Testis (tissue), 2 donors: ENCODE measurements at regions not wholly inside any gene's neighbourhood (a gene's known extent, or its start where the extent isn't known, plus 50 kb on each side); places are given as distances from the start of the nearest gene placed in this dataset.

Source experiments
- POLR2A ChIP-seq: fragments of 450-650 bp; IDR thresholded peaks from one replicate; pipeline ENCODE4 v1.6.1; 2017; ENCODE audit warnings: antibody characterized with exemption, mild to moderate bottlenecking, moderate library complexity
- TF ChIP-seq, protein P1 (sequence below), 3 experiments: fragments of 450-650 bp in 2 of 3; fragments of 200-600 bp in 1 of 3; sonication (generic) in 1 of 3; IDR thresholded peaks; one replicate each; pipeline ENCODE4 v1.5.1; 2016 to 2019; ENCODE audit warnings: antibody characterized with exemption in 3 of 3, mild to moderate bottlenecking in 2 of 3, moderate library complexity in 1 of 3

DNA sequence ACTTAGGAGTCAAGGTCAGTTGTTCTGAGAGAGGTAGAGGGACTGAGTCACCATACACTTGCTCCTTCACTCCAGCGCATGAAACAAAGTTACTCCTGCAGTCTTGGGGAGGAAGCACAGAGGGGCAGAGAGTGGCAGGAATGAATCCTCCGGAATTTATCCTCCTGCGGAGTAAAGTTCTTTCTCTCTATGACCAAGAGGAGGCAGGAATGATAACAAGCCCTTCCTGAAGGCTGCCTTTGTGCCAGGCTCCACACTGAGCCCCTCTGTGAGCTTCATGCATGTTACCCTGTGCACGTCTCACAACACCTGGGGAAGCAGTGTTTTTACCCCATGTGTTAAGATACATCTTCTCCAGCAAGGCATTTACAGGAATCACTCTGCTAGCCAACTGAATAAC lies 458.4 kb downstream of the KLF12 start:
- TF ChIP-seq, protein P1, sequence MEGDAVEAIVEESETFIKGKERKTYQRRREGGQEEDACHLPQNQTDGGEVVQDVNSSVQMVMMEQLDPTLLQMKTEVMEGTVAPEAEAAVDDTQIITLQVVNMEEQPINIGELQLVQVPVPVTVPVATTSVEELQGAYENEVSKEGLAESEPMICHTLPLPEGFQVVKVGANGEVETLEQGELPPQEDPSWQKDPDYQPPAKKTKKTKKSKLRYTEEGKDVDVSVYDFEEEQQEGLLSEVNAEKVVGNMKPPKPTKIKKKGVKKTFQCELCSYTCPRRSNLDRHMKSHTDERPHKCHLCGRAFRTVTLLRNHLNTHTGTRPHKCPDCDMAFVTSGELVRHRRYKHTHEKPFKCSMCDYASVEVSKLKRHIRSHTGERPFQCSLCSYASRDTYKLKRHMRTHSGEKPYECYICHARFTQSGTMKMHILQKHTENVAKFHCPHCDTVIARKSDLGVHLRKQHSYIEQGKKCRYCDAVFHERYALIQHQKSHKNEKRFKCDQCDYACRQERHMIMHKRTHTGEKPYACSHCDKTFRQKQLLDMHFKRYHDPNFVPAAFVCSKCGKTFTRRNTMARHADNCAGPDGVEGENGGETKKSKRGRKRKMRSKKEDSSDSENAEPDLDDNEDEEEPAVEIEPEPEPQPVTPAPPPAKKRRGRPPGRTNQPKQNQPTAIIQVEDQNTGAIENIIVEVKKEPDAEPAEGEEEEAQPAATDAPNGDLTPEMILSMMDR (IDR thresholded peaks at IDR 0.05) = no peak
- no peak for TF ChIP-seq POLR2A
